GM19452 (cell line): ENCODE measurements at regions not wholly inside any gene's neighbourhood (a gene's known extent, or its start where the extent isn't known, plus 50 kb on each side); places are given as distances from the start of the nearest gene placed in this dataset.

Source experiments
- ATAC-seq: cut with Tn5 transposase; IDR thresholded peaks from one replicate; pipeline ENCODE4 v1.9.1; 2021; ENCODE audit not compliant: unreplicated experiment

DNA sequence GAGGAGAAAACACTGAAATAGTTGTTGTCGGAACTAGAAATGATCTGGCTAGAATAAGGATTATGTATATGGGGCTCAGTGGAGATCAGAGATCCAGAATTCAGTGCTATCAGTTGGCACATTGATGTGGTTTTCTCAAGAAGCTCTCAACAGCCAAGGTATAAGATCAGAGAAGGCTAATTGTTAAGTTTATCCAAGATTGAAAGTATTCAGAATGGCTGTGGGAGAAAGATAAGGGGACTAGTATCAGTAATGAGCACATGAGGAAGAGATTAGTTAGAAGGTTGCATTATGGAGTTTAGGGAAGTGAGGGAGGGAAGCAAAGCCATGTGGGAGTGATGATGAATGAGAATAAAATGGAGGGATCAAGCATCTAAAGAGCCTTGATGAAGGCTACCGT, 128.1 kb upstream of the MIS18BP1 start:
- no peak for ATAC-seq

DNA sequence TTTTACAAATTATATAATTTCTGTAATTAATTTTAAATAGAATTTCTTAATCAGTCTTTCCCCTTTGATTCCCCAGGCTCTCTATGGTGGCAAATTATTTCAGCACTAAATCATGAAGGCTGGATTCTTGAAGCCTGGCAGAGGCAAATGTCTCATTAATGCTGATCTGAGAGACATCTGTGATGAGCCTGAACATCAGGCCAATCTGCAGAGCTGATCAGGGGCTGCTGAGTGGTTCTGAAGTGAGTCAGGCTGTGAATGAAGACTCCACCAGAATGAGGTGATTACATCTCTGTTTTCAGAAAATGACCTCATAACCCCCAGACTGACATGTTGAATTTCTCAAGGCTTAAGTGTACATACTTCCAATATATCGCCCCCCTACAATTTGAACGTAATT, 124.2 kb upstream of the MIS18BP1 start:
- ATAC-seq: no peak

DNA sequence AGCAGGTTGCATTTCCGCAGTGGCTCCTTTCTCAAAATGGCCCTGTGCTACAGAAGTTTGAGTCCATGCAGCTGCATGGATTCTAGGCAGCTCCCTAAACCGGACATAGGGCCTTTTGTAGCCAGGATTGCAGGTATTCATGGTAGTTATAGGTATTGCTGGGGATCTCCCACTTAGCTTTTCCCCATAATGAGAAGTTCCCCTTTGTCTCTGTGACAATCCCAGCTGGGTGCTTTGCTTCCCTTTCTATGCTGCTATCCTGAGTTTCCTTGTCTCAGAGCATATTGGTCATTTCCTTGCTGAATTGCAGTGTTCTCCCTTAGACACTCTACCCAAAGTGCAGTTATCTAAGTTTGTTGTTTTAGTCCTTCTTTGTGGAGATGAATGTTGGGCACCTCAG, 120.9 kb upstream of the MIS18BP1 start:
- no peak for ATAC-seq

DNA sequence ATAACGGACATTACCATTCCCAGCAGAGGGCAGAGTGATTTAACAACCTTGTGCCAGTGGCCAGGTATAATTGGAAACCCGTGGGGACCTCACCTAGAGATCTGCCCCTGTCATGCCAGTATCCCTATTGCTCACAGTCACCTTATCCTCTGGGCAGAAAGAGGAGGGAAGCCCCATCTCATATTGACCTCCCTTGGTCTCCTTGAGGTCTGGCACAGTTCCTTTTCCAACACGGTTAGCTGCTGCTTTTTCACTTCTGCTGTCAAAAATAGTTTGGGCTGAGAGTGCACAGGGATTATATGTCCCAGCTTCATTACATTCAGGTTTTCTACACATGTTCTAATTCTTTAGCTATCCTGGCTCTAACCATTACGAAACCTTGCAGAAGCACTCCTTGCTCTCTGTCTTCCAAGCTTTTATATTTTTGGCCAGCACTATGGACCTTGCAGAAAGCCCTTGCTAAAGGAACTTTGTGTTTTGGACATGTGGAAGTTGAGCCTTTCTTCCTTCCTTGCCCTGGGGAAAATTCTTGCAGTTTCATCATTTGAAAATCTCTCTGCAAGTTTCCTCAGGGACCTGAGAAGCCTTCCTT, 111.7 kb upstream of the MIS18BP1 start:
- ATAC-seq: no peak

DNA sequence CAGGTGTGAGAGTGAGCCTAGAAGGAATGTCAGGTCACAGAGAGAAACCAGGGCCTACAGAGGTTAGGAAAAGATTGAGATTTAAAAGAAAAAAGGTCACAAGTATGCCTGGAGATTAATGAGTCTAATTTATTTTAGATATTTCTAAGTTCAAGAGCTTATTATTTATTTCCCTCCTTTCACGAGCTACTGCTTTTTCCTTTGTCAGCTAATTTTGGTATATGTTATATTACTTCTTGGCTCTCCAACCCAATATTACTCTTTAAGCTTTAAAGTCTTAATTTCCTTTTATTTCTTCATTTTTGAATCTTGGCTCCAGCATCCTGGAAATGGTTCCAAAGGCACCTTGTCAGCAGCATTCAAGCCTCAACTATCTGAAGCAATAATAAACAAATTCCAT, 109.5 kb upstream of the MIS18BP1 start:
- ATAC-seq: no peak

DNA sequence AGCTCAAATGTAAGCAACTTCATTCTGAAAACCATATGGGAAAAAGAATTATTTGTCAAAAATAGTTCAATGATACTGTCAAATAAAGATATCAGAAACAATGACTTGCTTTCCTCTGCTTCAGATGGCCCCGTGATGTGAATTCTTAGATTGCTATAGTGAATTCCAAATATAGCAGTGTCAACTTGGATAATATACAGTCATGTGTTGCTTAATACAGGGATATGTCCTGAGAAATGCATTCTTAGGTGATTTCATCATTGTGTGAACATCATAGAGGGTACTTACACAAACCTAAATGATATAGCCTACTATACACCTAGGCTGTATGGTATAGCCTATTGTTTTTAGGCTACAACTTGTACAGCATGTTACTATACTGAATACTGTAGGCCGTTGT, 108.7 kb upstream of the MIS18BP1 start:
- ATAC-seq: no peak

DNA sequence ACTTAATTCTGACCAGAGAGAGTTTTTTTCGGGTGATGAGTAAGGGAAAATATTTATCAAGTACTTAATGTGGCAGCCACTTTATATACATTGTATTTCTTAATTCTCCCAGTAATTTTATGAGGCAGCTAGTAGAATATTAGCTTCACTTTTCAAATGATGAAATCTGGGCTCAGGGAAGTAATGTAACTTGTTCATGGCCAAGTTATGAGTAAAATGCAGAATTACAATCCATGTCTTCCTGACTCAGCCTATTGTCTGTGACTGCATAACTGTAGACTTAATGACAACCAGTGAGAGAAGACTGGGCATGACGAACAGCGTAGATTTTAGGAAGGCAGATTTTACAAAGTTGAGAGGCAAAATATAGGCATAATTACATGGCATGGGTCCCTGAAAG, 106.7 kb upstream of the MIS18BP1 start:
- ATAC-seq: no peak

DNA sequence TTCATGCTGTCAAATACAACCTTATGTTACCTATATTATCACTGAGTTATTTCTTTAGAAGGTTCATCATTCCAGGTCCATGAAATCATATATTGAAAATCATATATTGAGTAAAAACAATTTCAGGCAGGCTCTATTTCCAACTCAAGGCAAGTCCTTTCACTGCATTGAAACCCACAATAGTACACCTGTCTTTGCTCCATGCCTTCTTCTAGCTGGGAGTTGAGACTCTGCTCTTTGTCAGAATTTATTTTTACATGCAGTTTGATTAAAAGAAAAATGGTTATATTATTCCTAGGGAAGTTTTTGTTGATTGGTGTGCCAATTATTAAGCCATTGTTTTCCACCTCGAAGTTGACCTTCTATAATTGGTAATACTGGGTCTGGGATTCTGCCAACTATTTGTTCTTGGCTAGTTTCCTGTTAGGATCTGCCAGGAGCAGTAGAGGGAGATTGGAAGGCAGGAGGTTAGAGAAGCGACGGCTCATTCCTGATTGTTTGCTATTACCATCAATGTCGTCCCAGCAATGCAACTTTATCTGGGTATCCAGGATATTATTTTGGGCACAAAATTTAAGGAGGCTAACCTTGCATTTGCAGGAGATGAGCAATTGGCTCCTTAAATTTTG, 79.5 kb upstream of the MIS18BP1 start:
- ATAC-seq: no peak

DNA sequence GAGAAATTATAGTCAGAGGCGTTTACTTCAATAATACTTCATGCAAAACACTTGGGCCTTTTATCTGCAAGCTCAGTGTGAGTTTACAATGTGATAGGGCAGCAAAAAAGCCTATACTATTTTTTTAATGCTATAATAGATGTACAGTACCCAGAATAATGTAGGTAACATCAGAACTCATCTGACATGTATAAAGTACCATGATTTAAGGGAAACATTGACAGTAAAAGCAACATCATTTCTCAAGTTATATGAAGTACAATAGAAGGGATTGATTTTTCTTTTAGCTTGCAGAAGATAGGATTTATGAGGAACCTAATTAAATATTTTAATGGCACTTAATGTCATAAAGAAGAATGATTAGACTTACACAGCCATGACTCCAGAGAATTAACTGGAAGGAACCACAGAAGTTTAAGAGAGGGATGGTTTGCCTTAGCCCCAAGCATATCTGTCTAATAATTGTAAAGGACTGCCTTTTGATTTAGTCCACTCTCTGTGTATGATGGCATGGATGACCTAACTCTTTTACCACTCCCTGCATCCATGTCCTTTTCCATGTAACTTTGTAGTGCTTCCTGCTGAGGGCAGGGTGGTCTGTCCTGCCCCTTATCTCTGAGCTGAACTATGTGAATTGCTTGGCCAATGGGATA, 55.9 kb upstream of the MIS18BP1 start:
- ATAC-seq: no peak
